Prostate gland (tissue), 2 donors: ENCODE measurements at regions not wholly inside any gene's neighbourhood (a gene's known extent, or its start where the extent isn't known, plus 50 kb on each side); places are given as distances from the start of the nearest gene placed in this dataset.

Source experiments
- POLR2AphosphoS5 ChIP-seq: sonication (generic); formaldehyde crosslinking; IDR thresholded peaks from one replicate; pipeline ENCODE4 v1.6.1; 2017; ENCODE audit warnings: antibody characterized with exemption
- TF ChIP-seq, protein P1 (sequence below), 4 experiments: fragments of 200-600 bp in 2 of 4; fragments of 450-650 bp in 2 of 4; sonication (generic) in 2 of 4; IDR thresholded peaks; 1 replicate in 3 of 4; 2 replicates in 1 of 4; pipeline ENCODE4 v1.5.1; 2016 to 2019; ENCODE audit warnings: antibody characterized with exemption in 4 of 4, mild to moderate bottlenecking in 2 of 4, moderate library complexity in 2 of 4

GRCh38 chr7:94324380-94325121 lies 70.1 kb upstream of the COL1A2 start:
- TF ChIP-seq, protein P1, sequence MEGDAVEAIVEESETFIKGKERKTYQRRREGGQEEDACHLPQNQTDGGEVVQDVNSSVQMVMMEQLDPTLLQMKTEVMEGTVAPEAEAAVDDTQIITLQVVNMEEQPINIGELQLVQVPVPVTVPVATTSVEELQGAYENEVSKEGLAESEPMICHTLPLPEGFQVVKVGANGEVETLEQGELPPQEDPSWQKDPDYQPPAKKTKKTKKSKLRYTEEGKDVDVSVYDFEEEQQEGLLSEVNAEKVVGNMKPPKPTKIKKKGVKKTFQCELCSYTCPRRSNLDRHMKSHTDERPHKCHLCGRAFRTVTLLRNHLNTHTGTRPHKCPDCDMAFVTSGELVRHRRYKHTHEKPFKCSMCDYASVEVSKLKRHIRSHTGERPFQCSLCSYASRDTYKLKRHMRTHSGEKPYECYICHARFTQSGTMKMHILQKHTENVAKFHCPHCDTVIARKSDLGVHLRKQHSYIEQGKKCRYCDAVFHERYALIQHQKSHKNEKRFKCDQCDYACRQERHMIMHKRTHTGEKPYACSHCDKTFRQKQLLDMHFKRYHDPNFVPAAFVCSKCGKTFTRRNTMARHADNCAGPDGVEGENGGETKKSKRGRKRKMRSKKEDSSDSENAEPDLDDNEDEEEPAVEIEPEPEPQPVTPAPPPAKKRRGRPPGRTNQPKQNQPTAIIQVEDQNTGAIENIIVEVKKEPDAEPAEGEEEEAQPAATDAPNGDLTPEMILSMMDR (IDR thresholded peaks at IDR 0.05) = no peak
- peak; percentile 3 for TF ChIP-seq POLR2AphosphoS5
